ENCODE measurements at regions not wholly inside any gene's neighbourhood (a gene's known extent, or its start where the extent isn't known, plus 50 kb on each side); places are given as distances from the start of the nearest gene placed in this dataset.

DNA sequence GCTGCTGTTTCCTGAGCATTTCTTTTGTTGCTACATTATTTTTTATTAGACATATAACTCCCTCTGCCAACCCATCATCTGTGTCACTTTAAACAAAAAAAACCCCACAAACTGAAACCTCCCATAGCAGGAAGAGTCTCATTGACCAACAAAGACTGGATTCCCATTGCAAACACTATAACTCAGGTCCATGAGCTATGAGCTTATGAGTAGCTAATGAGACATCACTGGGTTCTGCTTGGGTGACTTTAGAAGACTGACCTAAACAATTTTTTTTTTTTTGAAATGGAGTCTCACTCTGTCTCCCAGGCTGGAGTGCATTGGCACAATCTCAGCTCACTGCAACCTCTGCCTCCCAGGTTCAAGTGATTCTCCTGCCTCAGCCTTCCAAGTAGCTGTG is 212.8 kb downstream of the LTN1 start:
- TF ChIP-seq, protein P1, sequence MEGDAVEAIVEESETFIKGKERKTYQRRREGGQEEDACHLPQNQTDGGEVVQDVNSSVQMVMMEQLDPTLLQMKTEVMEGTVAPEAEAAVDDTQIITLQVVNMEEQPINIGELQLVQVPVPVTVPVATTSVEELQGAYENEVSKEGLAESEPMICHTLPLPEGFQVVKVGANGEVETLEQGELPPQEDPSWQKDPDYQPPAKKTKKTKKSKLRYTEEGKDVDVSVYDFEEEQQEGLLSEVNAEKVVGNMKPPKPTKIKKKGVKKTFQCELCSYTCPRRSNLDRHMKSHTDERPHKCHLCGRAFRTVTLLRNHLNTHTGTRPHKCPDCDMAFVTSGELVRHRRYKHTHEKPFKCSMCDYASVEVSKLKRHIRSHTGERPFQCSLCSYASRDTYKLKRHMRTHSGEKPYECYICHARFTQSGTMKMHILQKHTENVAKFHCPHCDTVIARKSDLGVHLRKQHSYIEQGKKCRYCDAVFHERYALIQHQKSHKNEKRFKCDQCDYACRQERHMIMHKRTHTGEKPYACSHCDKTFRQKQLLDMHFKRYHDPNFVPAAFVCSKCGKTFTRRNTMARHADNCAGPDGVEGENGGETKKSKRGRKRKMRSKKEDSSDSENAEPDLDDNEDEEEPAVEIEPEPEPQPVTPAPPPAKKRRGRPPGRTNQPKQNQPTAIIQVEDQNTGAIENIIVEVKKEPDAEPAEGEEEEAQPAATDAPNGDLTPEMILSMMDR (IDR thresholded peaks at IDR 0.05; ENCODE audit: partially characterized antibody, unreplicated experiment), result no peak
- H3K4me1 Mint-ChIP-seq (ENCODE audit: low read depth, unreplicated experiment), result no peaks in the 10 kb centered on the region
- no peak overlapping the region for H3K4me3 Mint-ChIP-seq (ENCODE audit: unreplicated experiment)
- no peaks in the 10 kb centered on the region for H3K27me3 Mint-ChIP-seq (ENCODE audit: unreplicated experiment)
- H3K27ac Mint-ChIP-seq (ENCODE audit: unreplicated experiment), result no peak overlapping the region
- DNase-seq, result no peak
- no peaks in the 10 kb centered on the region for H3K9me3 Mint-ChIP-seq (ENCODE audit: unreplicated experiment)
- H3K36me3 Mint-ChIP-seq (ENCODE audit: unreplicated experiment), result no peaks in the 10 kb centered on the region

DNA sequence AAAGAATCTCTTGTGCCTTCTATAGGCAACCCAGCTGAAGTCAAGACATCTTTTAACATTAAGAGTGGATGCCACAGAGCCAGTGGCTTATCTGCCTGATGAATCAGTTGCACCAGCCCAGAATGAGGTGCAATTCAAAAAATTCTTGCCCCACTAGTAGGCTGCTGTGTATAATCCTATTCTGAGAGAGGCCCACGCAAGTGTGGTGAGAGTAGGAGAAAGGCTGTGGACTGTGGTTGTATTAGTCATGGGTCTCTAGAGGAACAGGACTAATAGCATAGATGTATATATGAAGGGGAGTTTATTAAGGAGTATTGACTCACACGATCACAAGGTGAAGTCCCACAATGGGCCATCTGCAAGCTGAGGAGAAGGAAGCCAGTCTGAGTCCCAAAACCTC is 216.4 kb downstream of the LTN1 start:
- Mint-ChIP-seq H3K27ac (ENCODE audit: unreplicated experiment) (no peak overlapping the region), H3K9me3 (ENCODE audit: unreplicated experiment) (no peaks in the 10 kb centered on the region), H3K4me3 (ENCODE audit: unreplicated experiment) (no peak overlapping the region), H3K4me1 (ENCODE audit: low read depth, unreplicated experiment) (no peaks in the 10 kb centered on the region), H3K36me3 (ENCODE audit: unreplicated experiment) (no peaks in the 10 kb centered on the region), H3K27me3 (ENCODE audit: unreplicated experiment) (no peaks in the 10 kb centered on the region)
- TF ChIP-seq, protein P1 (IDR thresholded peaks at IDR 0.05; ENCODE audit: partially characterized antibody, unreplicated experiment), result no peak
- DNase-seq, result no peak

DNA sequence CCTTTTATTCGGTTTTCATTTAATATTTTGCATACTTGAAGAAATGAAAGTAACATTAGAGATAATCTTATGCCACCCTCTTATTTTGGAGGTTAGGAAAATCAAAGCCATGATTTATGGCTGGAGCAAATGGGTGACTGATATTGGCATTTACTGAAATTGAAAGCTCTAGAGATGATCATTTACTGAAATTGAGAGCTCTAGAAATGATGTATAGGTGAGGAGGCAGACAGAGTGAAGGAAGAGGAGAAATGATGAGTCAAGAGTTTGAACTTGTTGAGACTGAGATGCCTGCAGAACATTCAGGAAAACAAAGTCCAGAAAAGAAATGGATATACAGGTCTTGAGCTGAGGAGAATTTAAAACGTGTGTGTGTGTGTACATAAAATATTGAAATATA is 217.6 kb downstream of the LTN1 start:
- Mint-ChIP-seq H3K9me3 (ENCODE audit: unreplicated experiment) (no peaks in the 10 kb centered on the region), H3K4me3 (ENCODE audit: unreplicated experiment) (no peak overlapping the region), H3K27ac (ENCODE audit: unreplicated experiment) (no peak overlapping the region), H3K4me1 (ENCODE audit: low read depth, unreplicated experiment) (no peaks in the 10 kb centered on the region), H3K27me3 (ENCODE audit: unreplicated experiment) (no peaks in the 10 kb centered on the region), H3K36me3 (ENCODE audit: unreplicated experiment) (no peaks in the 10 kb centered on the region)
- TF ChIP-seq, protein P1 (IDR thresholded peaks at IDR 0.05; ENCODE audit: partially characterized antibody, unreplicated experiment), result no peak
- no peak for DNase-seq

DNA sequence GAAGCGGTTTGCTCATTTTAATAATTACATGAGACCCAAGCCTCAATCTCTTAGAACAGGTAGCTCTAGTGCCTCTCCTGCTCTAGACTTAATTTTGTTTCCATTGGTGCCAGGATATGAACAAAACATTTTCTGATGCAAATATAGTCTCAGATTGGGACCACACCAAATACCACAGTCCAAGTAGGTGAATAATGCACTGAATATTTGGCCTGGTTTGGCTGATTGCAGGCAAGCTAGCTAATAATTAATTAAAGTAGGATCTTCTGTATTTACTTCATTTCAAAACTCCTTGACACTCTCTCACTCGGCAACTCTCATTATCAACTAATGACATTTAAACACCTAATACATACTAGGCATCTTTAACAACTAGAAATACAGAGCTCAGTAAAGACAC is 219.6 kb downstream of the LTN1 start:
- Mint-ChIP-seq H3K4me1 (ENCODE audit: low read depth, unreplicated experiment) (no peaks in the 10 kb centered on the region), H3K27me3 (ENCODE audit: unreplicated experiment) (no peaks in the 10 kb centered on the region), H3K9me3 (ENCODE audit: unreplicated experiment) (no peaks in the 10 kb centered on the region), H3K4me3 (ENCODE audit: unreplicated experiment) (no peak overlapping the region), H3K36me3 (ENCODE audit: unreplicated experiment) (no peaks in the 10 kb centered on the region), H3K27ac (ENCODE audit: unreplicated experiment) (no peak overlapping the region)
- DNase-seq, result no peak
- TF ChIP-seq, protein P1 (IDR thresholded peaks at IDR 0.05; ENCODE audit: partially characterized antibody, unreplicated experiment), result no peak

DNA sequence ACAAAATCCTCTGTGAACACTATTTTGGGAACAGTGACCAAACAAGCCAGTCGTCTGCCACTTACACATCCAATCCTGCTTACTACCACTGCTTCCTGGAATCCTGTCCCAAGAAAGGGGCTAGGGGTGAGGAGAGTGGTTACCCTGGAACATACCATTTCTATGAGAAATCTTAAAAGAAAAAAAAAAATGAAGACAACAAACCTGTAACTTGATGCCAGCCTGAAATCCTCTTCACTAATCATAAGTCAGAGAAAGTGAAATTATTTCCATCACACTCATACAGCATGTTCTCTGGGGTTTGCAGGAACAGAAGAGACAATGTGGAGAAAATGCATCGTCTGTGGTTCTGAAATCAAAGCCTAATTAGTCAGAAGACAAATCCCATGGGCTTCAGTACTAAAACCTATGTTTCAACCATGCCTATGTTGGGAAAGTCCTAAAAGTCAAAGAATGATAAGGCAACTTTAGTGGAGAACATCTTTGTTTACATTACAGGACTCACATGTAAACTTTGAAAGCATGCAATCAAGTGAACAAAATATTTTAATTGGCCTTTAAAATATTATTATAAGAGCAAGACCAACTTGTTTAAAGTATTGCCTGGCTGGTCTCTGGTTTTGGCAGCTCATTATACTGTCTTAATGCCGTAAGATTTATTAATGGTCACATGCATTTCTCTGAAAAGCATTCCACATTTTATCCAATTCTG is 220.7 kb downstream of the LTN1 start:
- Mint-ChIP-seq H3K36me3 (ENCODE audit: unreplicated experiment) (no peaks in the 10 kb centered on the region), H3K9me3 (ENCODE audit: unreplicated experiment) (no peaks in the 10 kb centered on the region), H3K4me1 (ENCODE audit: low read depth, unreplicated experiment) (no peaks in the 10 kb centered on the region), H3K27me3 (ENCODE audit: unreplicated experiment) (no peaks in the 10 kb centered on the region), H3K4me3 (ENCODE audit: unreplicated experiment) (no peak overlapping the region), H3K27ac (ENCODE audit: unreplicated experiment) (no peak overlapping the region)
- TF ChIP-seq, protein P1 (IDR thresholded peaks at IDR 0.05; ENCODE audit: partially characterized antibody, unreplicated experiment), result no peak
- no peak for DNase-seq
